GM19372 (cell line): ENCODE measurements at regions not wholly inside any gene's neighbourhood (a gene's known extent, or its start where the extent isn't known, plus 50 kb on each side); places are given as distances from the start of the nearest gene placed in this dataset.
"Not testable (repeated sequence)": the region's sequence is repeated elsewhere in the genome, so short reads cannot be mapped to it uniquely, and the experiment has no call there.

Experiments used
- ATAC-seq: cut with Tn5 transposase; IDR thresholded peaks from one replicate; pipeline ENCODE4 v1.9.1; 2021; ENCODE audit warnings: mild to moderate bottlenecking, low read depth, moderate library complexity; ENCODE audit not compliant: unreplicated experiment

- ATAC-seq: no peak
These were observed 1371.7 kb downstream of the STIM2 start for GRCh38 chr4:28232376-28232775.

DNA sequence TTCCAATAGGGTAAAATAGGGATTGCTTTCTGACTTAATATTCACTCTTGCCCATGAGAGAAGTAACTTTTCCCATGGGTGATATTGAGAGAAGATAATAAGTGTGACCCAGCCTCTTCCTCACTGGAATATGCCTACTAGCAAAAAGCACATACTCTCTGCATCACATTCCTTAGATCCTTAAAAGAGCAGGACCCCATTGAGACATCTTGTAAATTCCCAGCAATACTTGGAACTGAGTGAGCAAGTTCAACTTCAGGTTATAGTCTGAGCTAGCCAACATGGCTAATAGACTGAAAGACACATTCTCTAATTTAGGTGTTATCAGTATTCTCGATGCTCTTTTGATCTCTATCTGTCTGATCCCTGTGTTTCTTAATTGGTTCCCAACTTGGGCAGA is 1372.3 kb downstream of the STIM2 start:
- no peak for ATAC-seq

DNA sequence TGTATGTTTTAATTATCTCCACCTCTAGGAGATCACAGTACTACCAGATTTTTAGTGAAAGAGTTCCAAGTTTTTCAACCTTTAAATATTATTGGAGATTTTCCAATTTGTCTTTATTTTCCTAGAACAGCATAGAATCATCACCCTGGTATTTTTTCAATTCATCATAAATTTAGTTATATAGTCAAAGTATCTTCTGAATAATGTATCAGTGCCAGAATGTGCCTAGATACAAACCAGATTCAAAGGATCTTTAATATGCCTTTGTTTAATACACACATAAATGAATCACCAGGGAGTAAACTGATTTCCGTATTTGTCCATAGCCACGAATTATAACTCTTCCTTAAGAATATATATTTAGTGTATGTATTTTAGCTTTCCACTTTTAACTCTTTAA is 1373.1 kb downstream of the STIM2 start:
- ATAC-seq: no peak

- no peak for ATAC-seq
These were observed 1378.2 kb downstream of the STIM2 start for GRCh38 chr4:28238876-28239275.

- no peak for ATAC-seq
These were observed 1380.4 kb downstream of the STIM2 start for GRCh38 chr4:28241021-28241420.

DNA sequence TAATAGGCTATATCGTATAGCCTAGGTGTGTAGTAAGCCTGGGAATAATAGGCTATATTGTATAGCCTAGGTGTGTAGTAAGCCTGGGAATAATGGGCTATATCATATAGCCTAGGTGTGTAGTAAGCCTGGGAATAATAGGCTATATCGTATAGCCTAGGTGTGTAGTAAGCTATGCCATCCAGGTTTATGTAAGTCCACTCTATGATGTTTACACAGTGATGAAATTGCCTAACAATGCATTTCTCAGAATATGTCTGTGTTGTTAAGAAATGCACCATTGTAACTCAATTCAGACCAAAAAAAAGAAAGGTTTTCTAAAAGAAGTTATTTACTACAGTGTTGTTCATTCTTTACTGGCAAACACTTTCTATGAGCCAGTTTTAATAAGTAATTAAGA is 1387.2 kb downstream of the STIM2 start:
- ATAC-seq: no peak

DNA sequence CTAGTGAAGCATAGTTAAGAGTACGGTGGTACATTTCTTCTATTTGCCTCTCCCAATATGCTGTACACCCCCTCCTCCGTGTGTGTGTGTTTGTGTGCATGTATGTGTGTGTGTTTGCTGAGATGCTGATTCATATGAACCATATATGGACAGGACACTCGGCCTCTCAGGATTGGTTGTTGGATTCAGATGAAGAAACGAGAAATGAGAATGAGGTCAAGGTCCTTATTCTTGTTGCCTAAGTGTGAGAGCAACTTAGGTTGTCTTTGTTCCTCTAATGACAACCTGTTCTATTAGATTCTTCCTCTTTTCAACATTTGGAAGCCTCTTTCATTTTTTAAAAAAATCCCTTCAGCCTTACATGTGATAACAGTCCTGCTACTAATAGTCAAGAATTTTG is 1387.6 kb downstream of the STIM2 start:
- ATAC-seq: no peak

GRCh38 chr4:28250646-28251045 is 1390.0 kb downstream of the STIM2 start:
- ATAC-seq: no peak

GRCh38 chr4:28251831-28252230 is 1391.2 kb downstream of the STIM2 start:
- ATAC-seq: no peak

DNA sequence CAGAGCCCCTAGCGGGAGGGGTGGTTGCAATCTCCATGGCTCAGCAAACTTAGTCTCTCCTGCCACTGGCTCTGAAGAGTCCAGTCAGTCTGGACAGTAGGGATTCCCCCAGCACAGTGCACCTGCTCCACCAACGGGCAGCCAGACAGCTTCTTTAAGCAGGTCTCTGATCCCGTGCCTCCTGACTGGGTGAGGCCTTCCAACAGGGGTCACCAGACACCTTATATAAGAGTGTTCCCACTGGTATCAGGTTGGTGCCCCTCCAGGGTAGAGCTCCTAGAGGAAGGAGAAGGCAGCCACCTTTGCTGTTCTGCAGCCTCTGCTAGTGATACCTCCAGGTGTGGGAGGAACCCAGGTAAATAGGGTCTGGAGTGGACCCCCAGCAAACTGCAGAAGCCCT is 1393.4 kb downstream of the STIM2 start:
- ATAC-seq: no peak

- ATAC-seq: no peak
These were observed 1395.7 kb downstream of the STIM2 start for GRCh38 chr4:28256295-28256694.

DNA sequence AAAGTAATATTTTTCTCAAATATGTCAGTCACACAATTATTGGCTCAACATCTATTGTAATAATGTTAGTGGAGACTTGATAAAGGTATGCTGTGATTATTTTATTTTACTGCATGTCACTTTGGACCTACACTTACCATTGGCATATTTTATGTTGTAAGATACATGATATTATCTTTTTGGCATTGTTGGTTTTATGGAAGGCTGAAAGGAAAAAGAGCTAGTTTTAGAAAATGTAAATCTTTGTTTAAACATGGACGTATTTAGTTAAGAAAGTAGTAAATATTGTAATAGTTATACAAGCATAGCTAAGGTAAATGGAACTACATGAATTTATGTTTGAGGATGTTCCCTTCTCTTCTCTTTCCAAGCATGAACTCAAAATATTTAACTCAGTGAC is 1399.3 kb downstream of the STIM2 start:
- no peak for ATAC-seq

- ATAC-seq: no peak
These were observed 1406.5 kb downstream of the STIM2 start for GRCh38 chr4:28267166-28267565.

GRCh38 chr4:28269426-28269825 is 1408.8 kb downstream of the STIM2 start:
- no peak for ATAC-seq

DNA sequence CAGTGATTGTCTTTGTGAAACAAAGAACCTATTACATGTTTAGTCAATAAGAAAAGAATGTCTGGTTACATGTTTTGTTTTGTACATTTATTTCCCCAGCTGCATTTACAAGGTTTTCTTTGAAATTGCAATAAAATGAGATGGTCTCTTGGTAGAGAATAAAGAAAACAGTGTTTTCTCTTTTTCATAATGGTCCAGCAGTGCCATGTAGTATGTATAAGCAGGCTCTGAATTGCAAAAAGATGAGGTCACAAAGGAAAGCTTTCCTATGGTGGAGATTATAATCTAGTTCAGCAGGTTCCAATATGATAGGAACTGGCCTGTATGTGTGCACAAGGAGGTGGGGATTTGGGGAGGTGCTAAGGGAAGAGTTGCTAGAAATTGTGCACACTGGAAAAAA is 1417.3 kb downstream of the STIM2 start:
- ATAC-seq: no peak

DNA sequence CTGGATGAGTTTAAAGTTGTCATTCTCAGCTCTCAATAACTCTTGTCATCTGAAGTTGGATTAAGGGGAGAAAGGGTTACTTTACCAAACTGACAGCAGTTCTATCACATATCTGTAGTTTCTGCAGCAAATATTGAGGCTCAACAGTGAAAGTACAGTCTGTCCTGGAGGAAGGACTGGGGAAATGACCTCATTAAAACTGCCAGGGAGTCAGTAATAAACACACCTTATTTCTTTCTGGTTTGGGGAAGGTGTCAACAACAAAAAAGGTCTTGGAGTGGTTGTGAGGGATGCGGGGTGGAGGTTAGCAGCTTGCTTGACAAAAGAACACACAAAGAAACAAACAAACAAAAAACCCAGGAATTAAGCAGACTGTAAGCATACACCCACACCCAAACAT is 1418.0 kb downstream of the STIM2 start:
- ATAC-seq: no peak

DNA sequence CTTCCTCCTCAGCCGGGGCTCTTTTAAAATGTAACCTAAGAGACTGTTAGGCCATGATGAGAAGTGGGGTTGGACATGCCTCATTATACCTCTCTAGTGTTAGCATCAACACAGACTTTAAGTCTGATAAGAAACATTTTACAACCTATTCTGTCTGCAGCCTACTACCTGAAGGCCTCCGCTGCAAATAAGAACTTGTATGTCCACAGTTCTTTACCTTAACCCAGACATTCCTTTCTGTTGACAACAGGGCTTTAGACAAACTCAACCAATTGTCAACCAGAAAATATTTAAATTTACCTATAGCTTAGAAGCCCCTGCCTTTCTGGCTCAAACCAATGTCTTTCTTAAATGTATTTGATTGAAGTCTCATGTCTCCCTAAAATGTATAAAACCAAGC is 1418.6 kb downstream of the STIM2 start:
- no peak for ATAC-seq

DNA sequence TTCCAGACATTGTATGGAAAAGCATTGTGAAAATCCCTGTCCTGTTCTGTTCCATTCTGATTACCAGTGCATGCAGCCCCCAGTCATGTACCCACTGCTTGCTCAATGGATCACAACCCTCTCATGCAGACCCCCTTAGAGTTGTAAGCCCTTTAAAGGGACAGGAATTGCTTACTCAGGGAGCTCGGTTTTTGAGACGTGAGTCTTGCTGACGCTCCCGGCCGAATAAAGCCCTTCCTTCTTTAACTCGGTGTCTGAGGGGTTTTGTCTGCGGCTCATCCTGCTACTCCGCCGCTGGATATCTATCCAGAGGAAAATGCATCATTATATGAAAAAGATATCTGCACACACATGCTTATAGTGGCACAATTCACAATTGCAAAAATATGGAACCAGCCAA is 1425.6 kb downstream of the STIM2 start:
- not testable (repeated sequence) for ATAC-seq

DNA sequence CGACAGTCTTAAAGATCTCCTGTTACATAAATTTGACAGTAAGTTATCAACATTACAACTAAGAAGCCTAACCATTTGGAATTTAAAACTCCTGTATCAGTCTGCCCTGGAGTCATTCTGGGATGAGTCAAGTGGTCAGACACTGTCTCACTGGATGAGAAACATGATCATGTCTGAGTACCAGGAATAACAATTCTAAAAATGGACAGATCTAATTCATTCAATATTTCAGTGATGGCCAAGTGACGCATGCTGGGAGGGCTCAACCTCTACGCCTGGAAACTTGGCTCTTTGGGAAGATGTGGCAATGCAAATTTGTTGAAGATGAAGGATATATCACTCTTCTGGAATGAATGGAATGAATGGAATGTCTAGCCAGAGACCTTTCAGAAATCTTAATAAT is 1427.2 kb downstream of the STIM2 start:
- no peak for ATAC-seq

DNA sequence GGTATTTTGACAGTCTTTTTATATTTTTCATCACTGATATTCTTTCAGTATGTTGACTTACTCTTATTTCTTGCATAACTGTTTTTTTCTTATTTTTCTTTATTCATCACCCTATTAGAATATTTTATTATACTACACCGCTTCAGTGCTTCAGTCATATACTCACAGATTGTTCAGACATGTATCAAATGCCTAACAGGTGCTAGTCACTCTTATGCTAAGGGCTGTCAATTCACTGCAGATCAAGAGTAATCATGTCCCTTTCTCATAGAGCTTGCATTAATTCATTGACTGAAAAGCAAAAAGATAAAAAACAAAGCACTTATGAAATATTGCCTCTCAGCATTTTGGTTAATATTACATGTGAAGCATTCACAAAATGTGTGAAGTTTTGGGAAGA is 1435.6 kb downstream of the STIM2 start:
- ATAC-seq: no peak

- ATAC-seq: no peak
These were observed 1450.3 kb downstream of the STIM2 start for GRCh38 chr4:28310926-28311325.

- ATAC-seq: not testable (repeated sequence)
These were observed 1451.9 kb downstream of the STIM2 start for GRCh38 chr4:28312497-28312896.
